MM.1S (cell line): ENCODE measurements at regions not wholly inside any gene's neighbourhood (a gene's known extent, or its start where the extent isn't known, plus 50 kb on each side); places are given as distances from the start of the nearest gene placed in this dataset.

Experiments
- CTCF ChIP-seq: fragments of 300-600 bp; sonication (generic); IDR thresholded peaks from 2 replicates; pipeline ENCODE4 v1.5.1; 2016; ENCODE audit warnings: antibody characterized with exemption, low read length, mixed read lengths
- EZH2 ChIP-seq: fragments of 300-600 bp; sonication (generic); optimal IDR thresholded peaks from 2 replicates; pipeline ENCODE3; 2017; ENCODE audit warnings: low read depth, mild to moderate bottlenecking, antibody characterized with exemption, low read length, mixed read lengths
- EZH2phosphoT487 ChIP-seq: fragments of 300-600 bp; sonication (generic); IDR thresholded peaks from 2 replicates; pipeline ENCODE4 v1.6.1; 2018; ENCODE audit warnings: antibody characterized with exemption, low read length

DNA sequence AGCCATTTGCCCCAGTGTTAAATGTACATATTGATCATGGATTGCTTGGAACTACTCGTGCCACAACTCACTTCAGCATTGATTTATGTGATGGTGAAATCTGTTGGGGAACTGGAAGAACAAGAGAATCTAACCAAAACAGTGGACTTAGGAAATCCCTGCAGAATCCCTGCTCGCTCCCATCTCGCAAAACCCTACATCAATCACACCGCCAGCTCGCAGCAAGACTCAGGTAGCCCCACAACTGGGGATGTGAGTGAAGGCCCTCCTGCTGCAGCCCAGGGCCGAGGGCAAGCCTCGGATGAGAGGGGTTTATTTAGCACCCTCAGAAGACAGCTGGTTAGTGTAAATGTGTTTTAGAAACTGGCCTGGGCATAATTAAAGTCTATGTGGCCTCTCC, 171.6 kb downstream of the ANAPC1 start:
- TF ChIP-seq EZH2phosphoT487 (no peak), CTCF (no peak), EZH2 (no peak)
